ENCODE measurements at regions not wholly inside any gene's neighbourhood (a gene's known extent, or its start where the extent isn't known, plus 50 kb on each side); places are given as distances from the start of the nearest gene placed in this dataset.

DNA sequence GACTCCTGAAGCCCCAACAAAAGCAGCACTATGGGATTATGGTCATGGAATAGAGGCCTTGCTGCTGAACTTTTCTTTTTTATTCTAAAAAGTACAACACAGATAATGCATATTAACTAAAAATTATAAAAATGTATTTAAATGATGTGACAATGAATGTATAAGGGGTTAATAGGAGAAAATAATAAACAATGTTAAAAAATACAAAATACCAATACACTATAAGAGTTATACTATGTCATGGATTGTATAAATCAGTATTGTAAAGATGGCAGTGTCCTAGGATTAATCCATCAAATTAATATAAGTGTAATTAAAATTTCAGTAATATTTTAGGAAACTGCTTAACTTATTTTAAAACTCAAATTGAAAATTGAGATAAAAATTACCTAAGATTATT lies 58.3 kb upstream of the TOP3B start:
- TF ChIP-seq, protein P1, sequence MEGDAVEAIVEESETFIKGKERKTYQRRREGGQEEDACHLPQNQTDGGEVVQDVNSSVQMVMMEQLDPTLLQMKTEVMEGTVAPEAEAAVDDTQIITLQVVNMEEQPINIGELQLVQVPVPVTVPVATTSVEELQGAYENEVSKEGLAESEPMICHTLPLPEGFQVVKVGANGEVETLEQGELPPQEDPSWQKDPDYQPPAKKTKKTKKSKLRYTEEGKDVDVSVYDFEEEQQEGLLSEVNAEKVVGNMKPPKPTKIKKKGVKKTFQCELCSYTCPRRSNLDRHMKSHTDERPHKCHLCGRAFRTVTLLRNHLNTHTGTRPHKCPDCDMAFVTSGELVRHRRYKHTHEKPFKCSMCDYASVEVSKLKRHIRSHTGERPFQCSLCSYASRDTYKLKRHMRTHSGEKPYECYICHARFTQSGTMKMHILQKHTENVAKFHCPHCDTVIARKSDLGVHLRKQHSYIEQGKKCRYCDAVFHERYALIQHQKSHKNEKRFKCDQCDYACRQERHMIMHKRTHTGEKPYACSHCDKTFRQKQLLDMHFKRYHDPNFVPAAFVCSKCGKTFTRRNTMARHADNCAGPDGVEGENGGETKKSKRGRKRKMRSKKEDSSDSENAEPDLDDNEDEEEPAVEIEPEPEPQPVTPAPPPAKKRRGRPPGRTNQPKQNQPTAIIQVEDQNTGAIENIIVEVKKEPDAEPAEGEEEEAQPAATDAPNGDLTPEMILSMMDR (IDR thresholded peaks at IDR 0.05) = no peak
- TF ChIP-seq POLR2A (IDR thresholded peaks at IDR 0.05) = no peak

Measured in lower leg skin (tissue), 3 donors.